HepG2 (cell line): ENCODE measurements at regions not wholly inside any gene's neighbourhood (a gene's known extent, or its start where the extent isn't known, plus 50 kb on each side); places are given as distances from the start of the nearest gene placed in this dataset.

ENCODE experiments used
- DRAP1 ChIP-seq: IDR thresholded peaks from 2 replicates; pipeline ENCODE4 v1.6.1; 2016; ENCODE audit warnings: missing genetic modification reagents, missing compliant biosample characterization
- FOXP4 ChIP-seq: sonication (generic); formaldehyde crosslinking; IDR thresholded peaks from 2 replicates; pipeline ENCODE4 v1.4.0; 2020; ENCODE audit warnings: missing genetic modification reagents
- MED8 ChIP-seq: sonication (generic); formaldehyde crosslinking; IDR thresholded peaks from 2 replicates; pipeline ENCODE4 v1.8.1; 2023; ENCODE audit warnings: mild to moderate bottlenecking, missing genetic modification reagents; ENCODE audit not compliant: insufficient replicate concordance
- SNAPC4 ChIP-seq: sonication (generic); formaldehyde crosslinking; IDR thresholded peaks from 2 replicates; pipeline ENCODE4 v1.4.0; 2020; ENCODE audit warnings: mild to moderate bottlenecking, missing genetic modification reagents
- SP4 ChIP-seq: sonication (generic); formaldehyde crosslinking; IDR thresholded peaks from 2 replicates; pipeline ENCODE4 v1.8.1; 2023; ENCODE audit warnings: mild to moderate bottlenecking, missing genetic modification reagents
- ZFP41 ChIP-seq: sonication (generic); formaldehyde crosslinking; IDR thresholded peaks from 2 replicates; pipeline ENCODE4 v1.4.0; 2020; ENCODE audit warnings: mild to moderate bottlenecking, missing genetic modification reagents, borderline replicate concordance
- ZNF710 ChIP-seq: sonication (generic); formaldehyde crosslinking; IDR thresholded peaks from 2 replicates; pipeline ENCODE4 v1.5.0; 2020; ENCODE audit warnings: mild to moderate bottlenecking, missing genetic modification reagents, borderline replicate concordance
- TF ChIP-seq, protein P1 (sequence below): sonication (generic); formaldehyde crosslinking; IDR thresholded peaks from 2 replicates; pipeline ENCODE4 v1.4.0; 2020; ENCODE audit warnings: missing genetic modification reagents, borderline replicate concordance
- TF ChIP-seq, protein P2 (sequence below): sonication (generic); formaldehyde crosslinking; IDR thresholded peaks from 2 replicates; pipeline ENCODE4 v1.5.1; 2020; ENCODE audit warnings: mild to moderate bottlenecking, missing genetic modification reagents, moderate library complexity
- TF ChIP-seq, protein P3 (sequence below), 2 experiments: fragments of 450-650 bp in 1 of 2; sonication (generic) in 1 of 2; formaldehyde crosslinking; IDR thresholded peaks; 2 replicates each; pipeline versions ENCODE4 v1.5.0 to v1.8.0; 2020 to 2022; ENCODE audit warnings: mild to moderate bottlenecking in 1 of 2, missing genetic modification reagents in 1 of 2

DNA sequence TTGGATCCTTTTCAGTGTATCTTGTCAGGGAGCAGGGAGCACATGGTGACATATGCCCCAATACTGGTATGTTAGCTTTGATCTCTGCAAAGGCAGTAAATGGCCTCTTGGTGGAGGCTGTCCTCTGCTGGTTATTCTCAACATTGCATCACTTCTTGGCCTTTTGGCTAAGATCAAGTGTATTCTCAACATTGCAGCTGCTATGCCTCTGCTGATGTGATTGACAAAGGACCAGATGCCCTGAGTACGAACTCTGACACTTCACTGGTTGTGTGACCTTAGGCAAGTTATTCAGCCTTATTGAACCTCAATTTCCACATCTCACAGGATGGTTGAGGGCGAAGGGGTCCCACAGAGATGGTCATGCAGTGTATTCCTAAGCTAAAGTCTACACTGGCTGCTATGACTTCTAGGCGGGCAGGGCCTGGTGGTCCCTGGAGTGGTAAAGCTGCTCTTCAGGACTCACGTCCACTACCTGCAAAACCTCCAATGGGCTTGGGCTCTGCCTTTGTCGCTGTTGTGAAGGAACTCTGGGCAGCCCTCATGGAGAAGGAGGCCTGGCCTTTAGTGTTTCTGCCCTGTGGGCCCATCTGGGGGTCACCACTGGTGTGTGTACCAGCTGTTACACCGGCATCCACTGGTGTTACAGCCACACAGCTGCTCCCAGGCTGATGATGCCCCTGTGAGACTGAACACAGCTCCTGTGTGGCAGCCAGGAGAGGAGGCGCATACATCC, 64.8 kb downstream of the DNTTIP2 start (continued):
- TF ChIP-seq SNAPC4 (CRISPR knock-in tag) (no peak), DRAP1 (CRISPR knock-in tag) (no peak), MED8 (no peak), ZFP41 (CRISPR knock-in tag) (no peak), SP4 (no peak), FOXP4 (CRISPR knock-in tag) (peak; percentile 54; the same call in 1 of the 2 replicates), ZNF710 (no peak)
- TF ChIP-seq, protein P1, sequence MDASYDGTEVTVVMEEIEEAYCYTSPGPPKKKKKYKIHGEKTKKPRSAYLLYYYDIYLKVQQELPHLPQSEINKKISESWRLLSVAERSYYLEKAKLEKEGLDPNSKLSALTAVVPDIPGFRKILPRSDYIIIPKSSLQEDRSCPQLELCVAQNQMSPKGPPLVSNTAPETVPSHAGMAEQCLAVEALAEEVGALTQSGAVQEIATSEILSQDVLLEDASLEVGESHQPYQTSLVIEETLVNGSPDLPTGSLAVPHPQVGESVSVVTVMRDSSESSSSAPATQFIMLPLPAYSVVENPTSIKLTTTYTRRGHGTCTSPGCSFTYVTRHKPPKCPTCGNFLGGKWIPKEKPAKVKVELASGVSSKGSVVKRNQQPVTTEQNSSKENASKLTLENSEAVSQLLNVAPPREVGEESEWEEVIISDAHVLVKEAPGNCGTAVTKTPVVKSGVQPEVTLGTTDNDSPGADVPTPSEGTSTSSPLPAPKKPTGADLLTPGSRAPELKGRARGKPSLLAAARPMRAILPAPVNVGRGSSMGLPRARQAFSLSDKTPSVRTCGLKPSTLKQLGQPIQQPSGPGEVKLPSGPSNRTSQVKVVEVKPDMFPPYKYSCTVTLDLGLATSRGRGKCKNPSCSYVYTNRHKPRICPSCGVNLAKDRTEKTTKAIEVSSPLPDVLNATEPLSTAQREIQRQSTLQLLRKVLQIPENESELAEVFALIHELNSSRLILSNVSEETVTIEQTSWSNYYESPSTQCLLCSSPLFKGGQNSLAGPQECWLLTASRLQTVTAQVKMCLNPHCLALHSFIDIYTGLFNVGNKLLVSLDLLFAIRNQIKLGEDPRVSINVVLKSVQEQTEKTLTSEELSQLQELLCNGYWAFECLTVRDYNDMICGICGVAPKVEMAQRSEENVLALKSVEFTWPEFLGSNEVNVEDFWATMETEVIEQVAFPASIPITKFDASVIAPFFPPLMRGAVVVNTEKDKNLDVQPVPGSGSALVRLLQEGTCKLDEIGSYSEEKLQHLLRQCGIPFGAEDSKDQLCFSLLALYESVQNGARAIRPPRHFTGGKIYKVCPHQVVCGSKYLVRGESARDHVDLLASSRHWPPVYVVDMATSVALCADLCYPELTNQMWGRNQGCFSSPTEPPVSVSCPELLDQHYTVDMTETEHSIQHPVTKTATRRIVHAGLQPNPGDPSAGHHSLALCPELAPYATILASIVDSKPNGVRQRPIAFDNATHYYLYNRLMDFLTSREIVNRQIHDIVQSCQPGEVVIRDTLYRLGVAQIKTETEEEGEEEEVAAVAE (CRISPR knock-in tag): 0 out of 2 replicates have a peak, but pooled peaks have one; percentile 66
- TF ChIP-seq, protein P2, sequence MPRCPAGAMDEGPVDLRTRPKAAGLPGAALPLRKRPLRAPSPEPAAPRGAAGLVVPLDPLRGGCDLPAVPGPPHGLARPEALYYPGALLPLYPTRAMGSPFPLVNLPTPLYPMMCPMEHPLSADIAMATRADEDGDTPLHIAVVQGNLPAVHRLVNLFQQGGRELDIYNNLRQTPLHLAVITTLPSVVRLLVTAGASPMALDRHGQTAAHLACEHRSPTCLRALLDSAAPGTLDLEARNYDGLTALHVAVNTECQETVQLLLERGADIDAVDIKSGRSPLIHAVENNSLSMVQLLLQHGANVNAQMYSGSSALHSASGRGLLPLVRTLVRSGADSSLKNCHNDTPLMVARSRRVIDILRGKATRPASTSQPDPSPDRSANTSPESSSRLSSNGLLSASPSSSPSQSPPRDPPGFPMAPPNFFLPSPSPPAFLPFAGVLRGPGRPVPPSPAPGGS: no peak
- TF ChIP-seq, protein P3, sequence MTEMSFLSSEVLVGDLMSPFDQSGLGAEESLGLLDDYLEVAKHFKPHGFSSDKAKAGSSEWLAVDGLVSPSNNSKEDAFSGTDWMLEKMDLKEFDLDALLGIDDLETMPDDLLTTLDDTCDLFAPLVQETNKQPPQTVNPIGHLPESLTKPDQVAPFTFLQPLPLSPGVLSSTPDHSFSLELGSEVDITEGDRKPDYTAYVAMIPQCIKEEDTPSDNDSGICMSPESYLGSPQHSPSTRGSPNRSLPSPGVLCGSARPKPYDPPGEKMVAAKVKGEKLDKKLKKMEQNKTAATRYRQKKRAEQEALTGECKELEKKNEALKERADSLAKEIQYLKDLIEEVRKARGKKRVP (CRISPR knock-in tag; IDR thresholded peaks at IDR 0.05): peak in 1 of 2 experiments; percentile 88; a peak in 2 of 4 replicates
